Glutamatergic neuron (in vitro differentiated cells): ENCODE measurements at regions not wholly inside any gene's neighbourhood (a gene's known extent, or its start where the extent isn't known, plus 50 kb on each side); places are given as distances from the start of the nearest gene placed in this dataset.

Source experiments
- DNase-seq: peaks from one replicate; pipeline ENCODE4 v3.0.0; 2022
- H3K27ac Mint-ChIP-seq: one replicate; pipeline ENCODE4 v1.8.0; 2020; ENCODE audit warnings: mild to moderate bottlenecking, mixed read lengths, inconsistent platforms; ENCODE audit not compliant: unreplicated experiment
- H3K27me3 Mint-ChIP-seq: one replicate; pipeline ENCODE4 v1.8.0; 2020; ENCODE audit warnings: mild to moderate bottlenecking, moderate library complexity, mixed read lengths, inconsistent platforms; ENCODE audit not compliant: unreplicated experiment
- H3K36me3 Mint-ChIP-seq: one replicate; pipeline ENCODE4 v1.8.0; 2020; ENCODE audit warnings: mild to moderate bottlenecking, mixed read lengths, inconsistent platforms; ENCODE audit not compliant: unreplicated experiment
- H3K4me1 Mint-ChIP-seq: one replicate; pipeline ENCODE4 v1.8.0; 2020; ENCODE audit warnings: mild to moderate bottlenecking, low read depth, mixed read lengths, inconsistent platforms; ENCODE audit not compliant: unreplicated experiment
- H3K4me3 Mint-ChIP-seq: one replicate; pipeline ENCODE4 v1.8.0; 2020; ENCODE audit warnings: mild to moderate bottlenecking, mixed read lengths, inconsistent platforms; ENCODE audit not compliant: unreplicated experiment
- H3K9me3 Mint-ChIP-seq: one replicate; pipeline ENCODE4 v1.8.0; 2020; ENCODE audit warnings: mild to moderate bottlenecking, moderate library complexity, mixed read lengths, inconsistent platforms; ENCODE audit not compliant: unreplicated experiment
- TF ChIP-seq, protein P1 (sequence below): fragments of 200-600 bp; sonication (generic); IDR thresholded peaks from one replicate; pipeline ENCODE4 v1.5.0; 2021; ENCODE audit not compliant: partially characterized antibody, unreplicated experiment

DNA sequence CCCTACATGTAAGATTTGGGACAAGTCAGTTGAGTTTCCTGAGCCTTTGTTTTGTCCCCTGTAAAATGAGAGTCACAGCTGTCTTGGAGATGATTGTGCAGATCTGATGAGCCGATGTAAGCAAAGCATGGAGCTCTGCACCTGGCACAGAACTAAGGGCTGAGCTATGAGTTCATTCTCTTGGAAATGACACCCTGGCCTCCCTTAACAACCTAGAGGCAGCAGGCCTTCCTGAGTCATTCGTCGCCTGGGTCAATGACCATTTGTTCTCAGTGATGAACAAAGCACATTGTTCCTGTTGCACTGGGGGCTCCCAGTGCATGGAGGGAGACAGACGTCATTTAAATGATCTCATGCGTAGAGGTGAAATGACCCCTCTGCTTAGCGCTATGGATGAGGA is 62.8 kb upstream of the GCSH start:
- Mint-ChIP-seq H3K36me3 (no peaks in the 10 kb centered on the region), H3K4me3 (no peak overlapping the region), H3K27ac (no peak overlapping the region), H3K27me3 (no peaks in the 10 kb centered on the region), H3K4me1 (no peaks in the 10 kb centered on the region), H3K9me3 (peaks cover 4% of the 10 kb centered on the region)
- TF ChIP-seq, protein P1, sequence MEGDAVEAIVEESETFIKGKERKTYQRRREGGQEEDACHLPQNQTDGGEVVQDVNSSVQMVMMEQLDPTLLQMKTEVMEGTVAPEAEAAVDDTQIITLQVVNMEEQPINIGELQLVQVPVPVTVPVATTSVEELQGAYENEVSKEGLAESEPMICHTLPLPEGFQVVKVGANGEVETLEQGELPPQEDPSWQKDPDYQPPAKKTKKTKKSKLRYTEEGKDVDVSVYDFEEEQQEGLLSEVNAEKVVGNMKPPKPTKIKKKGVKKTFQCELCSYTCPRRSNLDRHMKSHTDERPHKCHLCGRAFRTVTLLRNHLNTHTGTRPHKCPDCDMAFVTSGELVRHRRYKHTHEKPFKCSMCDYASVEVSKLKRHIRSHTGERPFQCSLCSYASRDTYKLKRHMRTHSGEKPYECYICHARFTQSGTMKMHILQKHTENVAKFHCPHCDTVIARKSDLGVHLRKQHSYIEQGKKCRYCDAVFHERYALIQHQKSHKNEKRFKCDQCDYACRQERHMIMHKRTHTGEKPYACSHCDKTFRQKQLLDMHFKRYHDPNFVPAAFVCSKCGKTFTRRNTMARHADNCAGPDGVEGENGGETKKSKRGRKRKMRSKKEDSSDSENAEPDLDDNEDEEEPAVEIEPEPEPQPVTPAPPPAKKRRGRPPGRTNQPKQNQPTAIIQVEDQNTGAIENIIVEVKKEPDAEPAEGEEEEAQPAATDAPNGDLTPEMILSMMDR, result no peak
- no peak for DNase-seq

DNA sequence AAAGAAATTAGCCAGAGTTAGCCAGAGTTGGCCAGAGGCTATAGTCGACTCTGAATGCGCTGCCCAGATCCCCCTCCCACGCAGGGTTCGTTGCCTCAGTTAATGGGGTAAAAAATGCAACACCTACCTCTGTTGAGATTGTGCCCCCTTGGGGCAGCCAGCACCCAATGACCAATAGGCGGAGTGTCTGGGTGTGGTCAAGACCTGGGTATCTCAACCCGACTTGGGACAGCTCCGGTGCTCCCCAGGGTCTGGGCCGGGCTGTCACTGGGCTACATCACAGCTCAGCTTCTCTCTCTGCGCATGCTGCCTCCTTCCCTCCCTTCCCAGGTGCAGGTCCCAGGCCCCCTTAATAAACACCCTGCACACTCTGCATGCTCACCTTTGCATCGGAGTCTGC is 59.6 kb upstream of the GCSH start:
- TF ChIP-seq, protein P1, result no peak
- Mint-ChIP-seq H3K27me3 (no peaks in the 10 kb centered on the region), H3K36me3 (no peaks in the 10 kb centered on the region), H3K4me1 (no peaks in the 10 kb centered on the region), H3K27ac (no peak overlapping the region), H3K9me3 (peaks cover 2% of the 10 kb centered on the region), H3K4me3 (no peak overlapping the region)
- no peak for DNase-seq

DNA sequence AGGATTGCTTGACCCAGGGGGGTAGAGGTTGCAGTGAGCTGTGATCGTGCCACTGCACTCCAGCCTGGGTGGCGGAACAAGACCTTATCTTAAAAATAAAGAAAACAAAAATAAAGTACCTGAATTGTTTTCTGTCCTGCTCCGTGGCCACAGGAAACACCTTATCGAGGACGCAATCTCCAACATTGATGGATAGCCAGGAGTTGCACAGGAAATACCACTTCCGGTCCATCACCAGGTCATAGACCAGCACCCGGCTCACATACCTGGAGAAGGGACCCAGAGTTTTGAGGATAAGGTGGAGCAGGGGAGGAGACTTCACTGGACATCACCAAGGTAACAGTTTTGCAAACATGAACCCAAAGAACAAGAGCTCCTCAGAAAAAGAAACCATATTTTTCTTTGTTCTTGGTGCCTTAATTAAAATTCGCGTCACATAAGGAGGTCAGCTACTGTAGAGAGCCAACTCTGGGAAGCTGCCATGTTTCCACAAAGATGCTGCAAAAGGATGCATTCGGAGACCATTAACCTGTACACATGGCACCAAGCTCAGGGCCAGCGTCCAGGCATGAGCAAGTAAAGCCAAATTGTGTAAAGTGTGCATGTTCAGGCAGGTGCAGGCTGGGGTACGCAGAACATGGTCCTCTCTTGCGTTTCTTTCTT is 55.6 kb upstream of the GCSH start:
- H3K9me3 Mint-ChIP-seq, result peaks cover 2% of the 10 kb centered on the region
- H3K4me3 Mint-ChIP-seq, result no peak overlapping the region

DNA sequence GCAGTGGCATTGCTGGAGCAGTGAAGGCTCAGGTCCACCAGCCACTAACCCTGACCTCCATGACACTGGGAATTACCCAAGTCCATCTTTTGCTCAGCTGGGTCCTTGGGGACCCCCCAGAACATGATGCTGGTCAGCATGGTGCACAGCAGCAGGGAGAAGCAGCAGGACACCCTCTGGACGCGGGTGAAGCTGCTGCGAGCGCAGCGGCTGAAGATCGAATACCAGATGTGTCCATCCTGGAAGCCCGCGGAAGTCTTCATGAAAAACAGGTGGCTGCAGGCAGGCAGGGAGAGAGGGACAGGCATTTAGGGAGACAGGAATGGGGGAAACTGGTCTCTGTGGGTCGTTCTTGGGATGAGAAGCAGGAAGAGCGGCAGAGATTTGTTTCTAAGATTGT is 53.4 kb upstream of the GCSH start:
- peaks cover 2% of the 10 kb centered on the region for H3K27me3 Mint-ChIP-seq
- peaks cover 2% of the 10 kb centered on the region for H3K9me3 Mint-ChIP-seq
- no peaks in the 10 kb centered on the region for H3K36me3 Mint-ChIP-seq
- H3K4me1 Mint-ChIP-seq, result no peaks in the 10 kb centered on the region
- H3K27ac Mint-ChIP-seq, result no peak overlapping the region
- TF ChIP-seq, protein P1, result no peak
- DNase-seq, result no peak
- no peak overlapping the region for H3K4me3 Mint-ChIP-seq

More for the DNA sequence above, 55.6 kb upstream of the GCSH start:
- H3K27ac Mint-ChIP-seq, result no peak overlapping the region
- DNase-seq, result no peak
- no peaks in the 10 kb centered on the region for H3K4me1 Mint-ChIP-seq
- H3K36me3 Mint-ChIP-seq, result no peaks in the 10 kb centered on the region
- H3K27me3 Mint-ChIP-seq, result peaks cover 2% of the 10 kb centered on the region
- TF ChIP-seq, protein P1, result no peak

DNA sequence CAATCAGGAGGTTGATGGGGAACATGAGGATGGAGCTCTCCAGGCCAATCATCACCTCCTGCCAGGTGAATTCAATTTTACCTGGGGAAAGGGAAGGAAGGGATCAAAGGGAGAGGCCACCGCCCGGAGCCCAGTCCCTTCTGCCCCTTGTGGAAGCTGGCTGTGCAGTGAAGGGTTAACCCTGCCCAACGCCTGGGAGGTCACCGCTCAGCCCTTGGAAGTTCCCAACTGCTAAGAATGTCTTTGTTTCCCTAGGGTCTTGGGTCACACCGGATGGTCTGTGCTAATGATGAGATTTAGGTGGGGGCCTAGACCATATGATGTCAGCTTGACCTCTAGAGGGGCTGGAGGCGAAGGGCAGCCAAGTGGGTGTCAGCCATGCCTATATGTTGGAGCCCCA is 52.1 kb upstream of the GCSH start:
- Mint-ChIP-seq H3K36me3 (no peaks in the 10 kb centered on the region), H3K9me3 (peaks cover 2% of the 10 kb centered on the region), H3K4me3 (no peak overlapping the region), H3K4me1 (no peaks in the 10 kb centered on the region), H3K27ac (no peak overlapping the region), H3K27me3 (peaks cover 2% of the 10 kb centered on the region)
- TF ChIP-seq, protein P1, result no peak
- DNase-seq, result no peak
